Uterus (tissue), 3 donors: ENCODE measurements at regions not wholly inside any gene's neighbourhood (a gene's known extent, or its start where the extent isn't known, plus 50 kb on each side); places are given as distances from the start of the nearest gene placed in this dataset.

Experiments used
- DNase-seq, 2 donors: peaks; one replicate each; pipeline ENCODE4 v3.0.0-alpha.2; 2019 to 2020
- H3K27ac ChIP-seq, 2 donors: fragments of 200-600 bp; sonication (generic); 1 replicate in 1 of 2; 2 replicates in 1 of 2; pipeline ENCODE4 v1.5.1; 2016 to 2018
- H3K27me3 ChIP-seq, 2 donors: fragments of 200-600 bp; sonication (generic); one replicate each; pipeline ENCODE4 v1.5.1; 2018 to 2019; ENCODE audit warnings: control low read depth in 1 of 2
- H3K36me3 ChIP-seq, 2 donors: fragments of 200-600 bp; sonication (generic); one replicate each; pipeline ENCODE4 v1.5.1; 2019; ENCODE audit warnings: control low read depth in 1 of 2
- H3K4me1 ChIP-seq, 2 donors: fragments of 200-600 bp; sonication (generic); one replicate each; pipeline ENCODE4 v1.5.1; 2018 to 2019; ENCODE audit warnings: control low read depth in 1 of 2
- H3K4me3 ChIP-seq, 2 donors: fragments of 200-600 bp; sonication (generic); 1 replicate in 1 of 2; 2 replicates in 1 of 2; pipeline ENCODE4 v1.5.1; 2018 to 2019; ENCODE audit warnings: mild to moderate bottlenecking in 1 of 2
- H3K9me3 ChIP-seq, 2 donors: fragments of 200-600 bp; sonication (generic); one replicate each; pipeline ENCODE4 v1.5.1; 2019; ENCODE audit warnings: control low read depth in 1 of 2
- CTCF ChIP-seq, 4 experiments: fragments of 200-600 bp in 2 of 4; fragments of 450-650 bp in 2 of 4; sonication (generic) in 2 of 4; IDR thresholded peaks; one replicate each; pipeline ENCODE4 v1.5.1; 2016 to 2019; ENCODE audit warnings: antibody characterized with exemption in 4 of 4, mild to moderate bottlenecking in 2 of 4, moderate library complexity in 1 of 4
- POLR2A ChIP-seq, 2 donors: fragments of 450-650 bp; IDR thresholded peaks; one replicate each; pipeline ENCODE4 v1.6.1; 2016; ENCODE audit warnings: antibody characterized with exemption in 2 of 2, mild to moderate bottlenecking in 1 of 2, moderate library complexity in 1 of 2
- intact Hi-C: fragments of 100-400 bp; cut with DNase I; formaldehyde crosslinking; loops from one replicate; pipeline ENCODE4 v1.15.1; 2023; ENCODE audit warnings: low total_unique reads
- donor health status: DM: yes; HTN: yes; CAD: no.

GRCh38 chr13:26897706-26898550, 137.3 kb upstream of the GPR12 start:
- Histone ChIP-seq H3K4me3 (no peak overlapping the region), H3K27me3 (no peaks in the 10 kb centered on the region), H3K27ac (no peak overlapping the region), H3K36me3 (no peaks in the 10 kb centered on the region), H3K9me3 (no peaks in the 10 kb centered on the region), H3K4me1 (no peaks in the 10 kb centered on the region)
- DNase-seq, result no peak
- intact Hi-C loops, result no loop called here
- TF ChIP-seq POLR2A (IDR thresholded peaks at IDR 0.05) (no peak), CTCF (IDR thresholded peaks at IDR 0.05) (no peak)

GRCh38 chr13:26896986-26897668, 136.5 kb upstream of the GPR12 start:
- no peaks in the 10 kb centered on the region for H3K36me3 ChIP-seq
- TF ChIP-seq POLR2A (IDR thresholded peaks at IDR 0.05) (no peak), CTCF (IDR thresholded peaks at IDR 0.05) (no peak)
- DNase-seq, result no peak
- intact Hi-C loops, result no loop called here
- H3K27ac ChIP-seq, result no peak overlapping the region
- no peaks in the 10 kb centered on the region for H3K9me3 ChIP-seq
- no peaks in the 10 kb centered on the region for H3K4me1 ChIP-seq
- no peaks in the 10 kb centered on the region for H3K27me3 ChIP-seq
- no peak overlapping the region for H3K4me3 ChIP-seq

GRCh38 chr13:26895808-26896466, 135.4 kb upstream of the GPR12 start:
- intact Hi-C loops, result no loop called here

GRCh38 chr13:26895081-26895807, 134.7 kb upstream of the GPR12 start:
- DNase-seq, result no peak
- H3K9me3 ChIP-seq, result no peaks in the 10 kb centered on the region
- no peaks in the 10 kb centered on the region for H3K36me3 ChIP-seq
- no peaks in the 10 kb centered on the region for H3K4me1 ChIP-seq
- intact Hi-C loops, result no loop called here
- no peak overlapping the region for H3K27ac ChIP-seq
- TF ChIP-seq POLR2A (IDR thresholded peaks at IDR 0.05), result no peak
- no peaks in the 10 kb centered on the region for H3K27me3 ChIP-seq
- H3K4me3 ChIP-seq, result no peak overlapping the region

More at GRCh38 chr13:26895808-26896466, 135.4 kb upstream of the GPR12 start:
- Histone ChIP-seq H3K9me3 (no peaks in the 10 kb centered on the region), H3K4me3 (no peak overlapping the region), H3K36me3 (no peaks in the 10 kb centered on the region), H3K27ac (no peak overlapping the region), H3K4me1 (no peaks in the 10 kb centered on the region), H3K27me3 (no peaks in the 10 kb centered on the region)
- DNase-seq, result no peak
- TF ChIP-seq CTCF (IDR thresholded peaks at IDR 0.05), result no peak
- TF ChIP-seq POLR2A (IDR thresholded peaks at IDR 0.05), result no peak

GRCh38 chr13:26888632-26889031, 128.0 kb upstream of the GPR12 start:
- DNase-seq, result no peak
- no peak overlapping the region for H3K4me3 ChIP-seq
- H3K27me3 ChIP-seq, result no peaks in the 10 kb centered on the region
- intact Hi-C loops, result no loop called here
- H3K4me1 ChIP-seq, result no peaks in the 10 kb centered on the region
- no peaks in the 10 kb centered on the region for H3K9me3 ChIP-seq
- H3K27ac ChIP-seq, result no peak overlapping the region
- TF ChIP-seq POLR2A (IDR thresholded peaks at IDR 0.05), result no peak
- no peak for TF ChIP-seq CTCF (IDR thresholded peaks at IDR 0.05)
- no peaks in the 10 kb centered on the region for H3K36me3 ChIP-seq
